ENCODE measurements at regions not wholly inside any gene's neighbourhood (a gene's known extent, or its start where the extent isn't known, plus 50 kb on each side); places are given as distances from the start of the nearest gene placed in this dataset.

DNA sequence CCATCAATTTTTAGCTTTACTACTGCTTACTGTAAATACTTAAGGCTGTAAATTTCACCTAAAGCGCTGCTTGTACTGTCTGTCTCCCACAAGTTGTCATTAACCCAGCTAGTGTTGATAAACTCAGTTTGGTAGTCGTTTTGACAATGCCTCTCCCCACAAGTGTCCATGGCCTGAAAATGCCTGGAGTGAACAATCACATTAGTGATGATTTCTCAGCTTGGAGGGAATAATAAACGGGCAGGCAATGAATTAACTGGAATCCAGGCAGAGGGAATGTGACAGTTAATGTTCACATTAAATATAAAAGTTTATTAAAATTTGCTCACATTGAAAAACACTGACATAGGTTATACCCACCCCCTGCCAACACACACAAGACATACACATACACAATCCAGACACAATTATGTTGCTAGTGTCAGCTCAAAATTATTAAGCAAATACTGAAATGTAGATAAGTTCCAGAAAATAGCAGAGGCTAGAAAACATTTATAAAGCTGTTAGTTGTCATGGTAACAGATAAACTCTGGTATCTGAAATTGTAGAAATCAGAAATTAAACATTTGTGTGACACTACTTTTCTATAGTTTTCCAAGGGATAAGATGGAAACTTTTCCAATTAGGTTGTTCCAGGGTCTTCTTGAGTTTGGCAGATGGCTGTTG, 341.9 kb downstream of the DIRAS2 start:
- no peak for DNase-seq

DNA sequence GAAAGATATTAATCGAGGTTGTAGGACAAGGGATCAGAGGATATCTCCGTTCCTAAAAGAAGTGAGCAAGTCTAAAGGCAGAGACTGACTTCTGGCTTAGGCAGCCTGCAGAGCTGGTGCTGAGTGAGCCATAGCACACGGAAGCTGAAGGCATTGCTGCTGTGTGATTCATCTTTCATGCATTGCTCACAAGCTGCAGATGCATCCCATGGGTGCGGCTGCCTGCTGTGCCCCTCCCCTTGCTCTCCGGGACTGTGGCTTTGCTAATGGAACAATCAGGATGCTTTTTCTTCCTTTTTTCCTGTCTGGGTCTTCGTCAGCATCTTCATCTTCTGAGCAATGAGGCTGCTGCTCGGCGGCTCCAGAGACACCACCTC, 341.4 kb downstream of the DIRAS2 start:
- no peak for DNase-seq

DNA sequence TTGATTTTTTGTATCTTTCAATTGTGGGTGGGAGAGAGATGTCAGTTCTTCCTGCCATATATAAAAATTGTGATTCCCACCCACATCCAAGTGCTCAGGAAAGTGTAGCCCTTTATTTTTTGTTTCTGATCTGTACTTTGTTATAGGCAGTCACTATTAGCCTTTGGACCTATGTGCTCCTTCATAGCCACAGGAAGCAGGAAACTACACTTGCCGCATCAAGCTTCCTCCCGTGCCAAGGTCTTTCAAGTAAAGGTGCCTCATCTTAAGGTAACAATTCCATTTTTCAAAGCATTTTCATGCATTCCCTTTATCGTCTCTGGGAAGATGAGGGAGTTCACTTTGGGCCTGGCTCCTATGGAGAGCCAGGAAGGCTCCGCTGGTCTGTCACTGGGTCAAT, 339.0 kb downstream of the DIRAS2 start:
- DNase-seq: no peak

DNA sequence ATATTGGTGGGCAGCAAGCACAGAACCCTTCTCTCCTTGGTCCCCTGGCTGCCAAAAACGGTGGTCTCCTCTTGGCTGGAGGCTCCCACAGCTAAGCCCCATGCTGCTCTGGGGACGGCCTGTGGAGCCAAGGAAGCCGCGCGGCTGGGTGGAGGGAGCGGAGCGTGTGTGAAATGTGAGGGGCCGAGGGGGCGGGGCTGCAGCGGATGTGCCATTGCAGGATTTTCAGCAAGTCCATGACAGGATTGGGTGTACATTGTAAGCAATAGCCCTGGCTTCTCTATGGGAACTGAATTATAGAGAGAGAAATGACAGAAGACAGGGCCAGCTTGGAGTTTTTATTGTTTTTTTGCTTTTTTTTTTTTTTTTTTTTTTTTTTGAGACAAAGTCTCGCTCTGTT, 336.5 kb downstream of the DIRAS2 start:
- DNase-seq: no peak

DNA sequence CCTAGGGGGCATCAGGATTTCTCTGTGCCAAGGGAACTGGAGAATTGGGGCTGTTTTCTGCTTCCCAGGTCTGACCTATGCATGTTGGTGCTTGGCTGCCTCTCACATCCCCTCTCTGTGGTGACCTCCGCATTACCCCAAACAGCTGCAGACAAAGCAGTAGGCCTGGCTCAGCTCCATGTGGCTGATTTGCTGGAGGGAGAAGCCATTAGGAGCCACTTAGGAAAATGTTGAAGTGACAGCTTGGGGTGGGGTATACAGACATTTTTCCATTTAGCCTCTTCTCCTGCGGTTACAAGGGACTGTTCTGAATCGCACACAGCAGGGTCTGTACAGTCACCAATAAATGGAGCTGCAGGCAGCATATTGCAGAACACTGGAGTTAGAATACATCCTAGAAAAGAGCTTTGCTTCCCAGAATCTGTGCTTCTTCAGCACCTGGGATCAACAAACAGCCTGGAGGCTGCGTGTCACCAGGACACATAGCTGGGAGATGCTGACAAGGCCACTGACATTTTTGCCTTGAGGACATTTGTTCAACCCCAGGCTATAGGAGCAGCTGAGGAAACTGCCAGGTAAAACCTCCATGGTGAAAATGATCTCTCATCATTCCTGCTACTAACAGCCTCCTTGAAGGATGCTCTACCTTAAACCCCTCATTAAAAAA, 335.3 kb downstream of the DIRAS2 start:
- peak; percentile 90 for DNase-seq

DNA sequence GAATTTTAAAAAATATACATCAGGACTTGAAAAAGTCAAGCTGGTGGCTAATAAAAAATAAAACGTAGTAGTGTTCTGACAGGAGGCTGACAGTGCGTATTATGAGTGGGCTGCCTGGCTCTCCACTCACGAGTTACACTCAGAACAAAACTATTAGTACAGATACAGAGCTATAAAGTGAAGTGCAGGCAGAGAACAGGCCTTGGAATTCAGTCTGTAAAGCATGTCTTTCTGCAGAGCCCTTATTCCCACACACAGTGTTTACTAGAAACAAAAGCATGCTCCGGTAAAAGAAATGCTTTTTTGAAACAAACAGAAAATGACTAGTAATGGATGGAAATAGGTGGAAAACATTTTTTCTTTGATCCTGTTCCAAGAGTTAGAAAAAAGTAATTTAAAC, 334.7 kb downstream of the DIRAS2 start:
- DNase-seq: no peak

DNA sequence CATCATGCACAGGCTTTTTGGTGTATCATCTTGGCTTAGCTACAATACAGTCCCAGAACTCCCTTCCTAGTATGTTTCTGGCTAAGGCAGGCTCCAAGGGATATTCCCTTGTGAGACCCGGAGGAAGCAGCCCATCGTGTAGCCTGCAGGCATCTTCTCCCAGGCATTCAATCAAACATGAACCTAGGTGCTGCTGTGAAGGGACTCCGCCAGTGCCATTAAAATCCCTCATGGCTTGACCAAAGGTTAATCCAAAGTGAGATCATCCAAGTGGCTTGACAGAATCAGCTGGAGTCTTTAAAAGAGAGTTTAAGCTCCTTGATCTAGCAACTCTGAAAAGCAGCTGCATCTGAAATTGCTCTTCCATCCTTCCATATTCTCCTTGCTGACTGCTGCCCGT, 333.9 kb downstream of the DIRAS2 start:
- no peak for DNase-seq

DNA sequence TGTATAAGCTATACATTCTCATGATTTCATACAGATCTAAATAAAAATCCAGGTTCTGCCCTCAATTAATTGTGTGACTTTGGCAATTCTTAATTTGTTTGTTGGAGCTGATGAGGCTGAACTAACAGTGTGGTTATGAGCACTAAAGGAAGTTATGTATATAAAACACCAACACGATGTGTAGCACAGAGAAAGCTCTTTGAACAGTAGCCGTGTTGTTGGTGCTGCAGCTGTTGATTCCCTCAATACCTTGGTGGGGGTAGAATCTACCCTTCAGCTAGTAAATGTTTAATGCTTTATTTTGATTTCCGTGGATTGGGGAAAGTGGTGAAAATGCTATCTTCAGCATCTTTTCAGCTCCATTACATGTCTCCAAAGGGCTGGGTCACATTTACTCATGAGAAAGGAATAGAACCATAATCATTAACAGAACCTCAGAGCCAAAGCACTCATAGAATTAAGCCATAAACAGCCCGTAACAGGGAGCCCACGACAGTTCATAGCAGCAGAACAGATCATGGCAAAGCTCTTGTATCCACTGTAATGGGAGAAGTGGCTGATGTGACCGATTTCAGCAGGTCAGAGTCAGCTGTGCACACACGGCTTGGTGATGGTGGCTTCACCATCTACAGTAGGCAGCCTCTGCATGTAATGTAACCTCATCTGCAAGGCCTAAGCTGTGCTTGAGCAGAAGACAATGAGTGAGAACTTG, 332.7 kb downstream of the DIRAS2 start:
- no peak for DNase-seq

DNA sequence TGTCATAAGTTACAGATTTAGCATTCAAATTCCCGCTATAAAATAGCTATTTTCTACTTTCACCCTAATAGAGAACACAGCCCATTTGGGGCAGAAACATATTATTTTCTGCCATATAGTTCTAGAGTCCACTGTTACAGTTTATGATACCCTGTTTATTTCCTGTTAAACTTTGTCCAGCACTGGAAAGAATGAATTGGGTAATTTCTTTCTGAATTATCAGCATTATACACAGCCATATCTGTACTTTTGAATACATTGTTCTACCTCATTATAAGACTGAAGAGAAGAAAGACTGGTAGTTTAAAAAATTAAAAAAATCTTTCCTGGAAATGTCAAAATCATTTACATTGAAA, 332.1 kb downstream of the DIRAS2 start:
- DNase-seq: no peak

DNA sequence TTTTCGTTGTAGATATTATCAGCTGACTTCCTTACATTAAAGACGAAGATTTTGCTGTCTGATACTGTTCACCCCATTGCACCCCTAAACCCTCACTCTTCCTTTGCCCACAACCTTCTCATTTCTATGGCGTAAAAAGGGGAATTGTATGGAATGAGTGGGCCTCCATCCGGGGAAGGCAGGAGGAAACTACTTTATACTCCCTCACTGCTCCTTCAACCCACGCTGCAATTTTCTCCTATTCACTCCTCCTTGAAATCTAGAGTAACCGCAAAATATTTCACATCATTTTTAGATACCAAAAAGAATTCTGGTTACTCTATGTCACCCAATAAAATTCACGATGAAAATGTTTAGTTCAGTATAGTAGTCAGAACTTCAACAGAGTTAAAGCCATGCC, 330.8 kb downstream of the DIRAS2 start:
- DNase-seq: no peak

DNA sequence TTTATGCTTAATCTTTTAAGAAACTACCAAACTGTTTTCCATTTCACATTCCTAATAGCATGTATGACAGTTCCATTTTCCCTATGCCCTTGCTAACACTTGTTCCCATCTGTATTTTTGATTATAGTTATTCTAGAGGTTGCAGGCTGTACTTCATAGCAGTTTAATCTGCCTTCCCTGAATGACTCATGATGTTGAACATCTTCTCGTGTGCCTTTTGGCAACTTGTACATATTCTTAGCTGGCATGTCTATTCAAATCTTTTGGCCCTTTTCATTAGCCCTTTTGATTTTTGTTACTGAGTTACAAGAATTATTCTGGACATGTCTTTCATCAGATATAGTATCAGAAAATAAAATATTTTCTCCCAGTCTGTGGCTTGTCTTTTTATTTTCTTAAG, 320.3 kb downstream of the DIRAS2 start:
- DNase-seq: no peak

DNA sequence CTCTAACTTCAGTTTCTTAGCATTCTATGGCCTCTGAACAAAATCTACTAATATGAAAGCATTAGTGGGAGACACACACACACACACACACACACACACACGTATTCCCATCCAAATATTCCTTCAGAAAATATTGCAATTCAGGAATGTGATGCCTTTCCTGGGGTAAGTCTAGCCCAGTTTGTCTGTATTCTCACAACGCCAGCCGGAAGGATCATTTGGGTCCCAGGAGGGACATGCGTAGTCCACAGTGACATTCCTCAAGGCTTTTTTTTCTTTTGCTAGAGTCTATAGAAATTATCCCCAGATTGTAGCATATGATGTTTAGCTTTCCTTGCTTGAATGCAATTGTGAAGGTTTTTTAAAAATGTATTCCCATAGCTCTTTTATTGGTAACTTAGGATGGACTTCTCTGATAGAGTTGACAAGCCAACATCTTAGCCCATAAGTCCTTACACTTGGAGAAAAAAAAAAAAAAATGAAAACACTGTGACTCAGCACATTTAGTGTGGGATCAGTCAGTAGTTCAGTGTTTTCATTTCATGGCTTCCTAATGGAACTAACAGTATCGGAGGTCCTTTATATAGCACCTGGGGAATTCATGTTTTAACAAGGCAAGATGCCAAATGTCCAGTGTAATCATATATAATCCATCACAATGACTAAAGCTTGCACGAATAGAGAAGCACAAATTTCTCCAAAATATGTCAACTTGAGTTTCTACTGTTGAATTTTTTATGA, 316.5 kb downstream of the DIRAS2 start:
- no peak for DNase-seq

DNA sequence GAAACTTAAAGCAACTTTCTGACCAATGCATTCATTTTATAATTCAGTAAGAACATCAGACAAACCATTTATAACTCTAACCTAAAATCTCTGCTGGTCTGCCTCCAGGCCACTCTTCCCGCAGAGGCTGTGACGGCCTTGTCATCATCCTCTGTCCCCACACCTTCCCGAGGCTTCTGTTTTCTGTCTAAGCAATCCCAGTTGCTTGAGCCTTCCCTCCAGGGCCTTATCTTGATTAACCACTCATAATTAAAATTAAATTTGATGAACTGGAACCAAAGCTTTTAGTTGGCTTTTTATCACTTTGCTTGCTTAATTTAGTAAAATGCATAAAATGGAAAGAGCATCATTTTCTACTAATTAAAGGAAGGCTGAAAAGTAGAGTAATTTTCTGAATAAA, 312.4 kb downstream of the DIRAS2 start:
- DNase-seq: no peak

DNA sequence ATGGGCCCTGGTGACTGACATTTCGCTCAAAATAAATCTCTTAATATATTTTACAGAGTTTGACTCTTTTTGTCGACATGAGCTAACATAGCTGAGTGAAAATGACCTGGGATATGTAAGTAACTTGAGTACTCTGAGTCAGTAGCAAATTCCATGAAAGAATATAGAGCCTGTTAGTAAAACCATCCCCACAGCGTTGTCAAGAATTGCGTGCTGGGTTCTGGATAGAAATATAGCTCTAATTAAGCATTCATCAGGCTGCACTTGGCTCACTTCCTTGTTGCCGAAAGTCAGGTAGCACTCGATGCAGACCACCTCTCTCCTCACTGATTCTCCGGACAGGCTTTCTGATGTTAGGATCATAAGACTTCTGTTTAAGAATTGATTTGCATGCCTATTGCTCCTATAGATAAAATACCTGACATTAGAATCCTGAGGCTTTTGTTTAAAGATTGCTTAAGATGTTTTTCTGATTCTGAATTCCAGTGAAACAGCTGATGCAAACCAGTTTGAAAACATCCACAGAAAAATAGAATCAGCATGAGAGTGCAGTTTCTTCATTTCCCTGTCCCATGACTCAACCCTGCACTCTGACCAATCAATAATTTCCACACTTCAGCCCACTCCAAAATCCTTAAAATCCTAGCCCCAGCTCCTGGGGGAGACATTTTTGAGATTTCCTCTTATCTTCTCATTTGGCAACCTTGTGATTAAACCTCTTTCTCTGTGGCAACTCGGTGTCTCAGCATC, 310.6 kb downstream of the DIRAS2 start:
- DNase-seq: no peak

DNA sequence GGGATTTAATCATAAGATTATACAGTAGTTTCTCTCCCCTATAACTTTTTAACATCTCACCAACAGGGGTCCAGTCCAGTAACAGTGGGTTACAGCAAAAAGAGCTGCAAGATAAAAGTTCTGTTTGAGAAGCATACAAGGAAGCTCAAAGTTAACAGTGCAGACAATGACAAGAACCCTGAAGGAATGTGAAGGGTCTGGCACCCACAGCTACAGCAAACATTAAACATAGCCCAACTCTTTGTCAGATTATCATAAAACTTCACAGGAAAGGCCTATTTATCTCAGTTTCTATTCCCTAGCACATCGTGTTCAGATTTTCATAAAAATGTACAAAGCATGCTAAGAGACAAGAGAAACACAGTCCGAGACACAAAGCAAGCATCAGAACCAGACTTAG, 309.4 kb downstream of the DIRAS2 start:
- DNase-seq: no peak

DNA sequence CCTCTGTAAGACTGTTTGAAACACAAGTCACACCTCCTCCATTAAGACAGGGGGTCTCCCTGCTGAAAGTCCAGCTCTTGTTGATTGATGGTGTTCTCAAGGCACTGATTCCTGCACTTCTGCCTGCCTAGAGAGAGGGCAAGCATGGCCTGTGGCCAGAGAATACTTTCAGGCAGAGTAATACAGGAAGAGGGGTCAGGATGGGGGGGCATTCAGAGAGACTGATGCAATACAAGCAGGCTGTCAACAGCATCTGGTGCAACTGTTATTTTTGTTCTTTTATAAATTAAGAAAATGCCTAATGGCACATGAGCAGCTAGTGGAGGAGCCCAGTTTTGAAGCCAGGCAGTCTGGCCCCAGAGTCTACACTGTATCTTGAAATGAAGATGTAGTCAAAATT, 302.2 kb downstream of the DIRAS2 start:
- DNase-seq: no peak

DNA sequence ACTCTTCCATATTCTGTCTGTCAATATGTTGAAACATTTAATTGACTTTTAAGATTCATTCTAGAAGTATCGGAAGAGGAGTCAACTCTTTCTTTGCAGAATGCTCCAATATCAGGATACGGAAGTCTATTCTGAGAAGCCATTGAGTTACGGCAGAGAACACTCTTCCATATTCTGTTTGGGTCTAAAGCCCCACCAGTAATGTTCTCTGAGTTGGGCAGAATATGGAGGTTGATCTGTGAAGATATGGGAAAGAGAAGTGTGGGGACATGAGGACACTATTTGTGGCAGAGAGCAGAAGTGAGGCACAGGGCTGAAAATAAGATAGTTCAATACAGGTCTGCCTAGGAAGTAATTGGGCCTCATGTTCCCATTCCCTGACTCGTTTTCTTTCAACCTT, 300.0 kb downstream of the DIRAS2 start:
- no peak for DNase-seq

DNA sequence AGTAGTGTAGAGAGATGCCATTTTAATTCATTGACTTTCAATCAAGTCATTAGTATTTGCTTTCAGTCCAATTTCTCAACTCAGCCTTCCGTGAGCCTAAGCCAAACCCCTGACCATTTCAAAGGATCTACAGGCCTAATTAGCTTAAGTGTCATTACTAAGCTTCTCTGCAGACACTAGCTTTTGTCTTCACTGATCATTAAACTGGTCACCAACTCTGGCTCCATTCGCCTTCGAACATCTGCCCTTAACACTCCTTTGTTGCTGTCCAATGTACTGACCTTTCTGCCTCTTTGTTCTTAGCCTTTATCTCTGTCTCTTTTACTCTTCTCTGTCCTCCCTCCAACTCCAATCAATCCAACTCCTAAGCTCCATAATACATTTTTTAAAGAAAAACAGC, 299.3 kb downstream of the DIRAS2 start:
- DNase-seq: no peak

DNA sequence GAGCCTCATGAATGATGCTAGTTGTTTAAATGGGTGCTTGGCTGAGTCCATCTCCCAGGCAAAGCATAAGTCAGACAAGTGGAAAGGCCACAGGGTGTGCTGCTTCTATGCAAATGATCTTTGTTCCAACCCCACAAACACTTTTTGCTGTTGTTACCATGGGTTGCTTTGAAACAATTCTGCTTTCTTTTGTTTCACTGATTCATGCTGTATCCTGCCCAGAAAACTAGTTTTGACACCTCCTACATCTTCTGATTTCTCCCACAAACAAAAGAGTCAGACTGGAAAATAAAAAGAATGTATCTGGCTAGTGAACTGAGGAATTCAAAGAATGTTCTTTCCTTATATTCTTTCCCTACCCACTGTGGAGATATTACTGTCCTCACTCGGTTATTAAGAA, 298.6 kb downstream of the DIRAS2 start:
- DNase-seq: no peak

DNA sequence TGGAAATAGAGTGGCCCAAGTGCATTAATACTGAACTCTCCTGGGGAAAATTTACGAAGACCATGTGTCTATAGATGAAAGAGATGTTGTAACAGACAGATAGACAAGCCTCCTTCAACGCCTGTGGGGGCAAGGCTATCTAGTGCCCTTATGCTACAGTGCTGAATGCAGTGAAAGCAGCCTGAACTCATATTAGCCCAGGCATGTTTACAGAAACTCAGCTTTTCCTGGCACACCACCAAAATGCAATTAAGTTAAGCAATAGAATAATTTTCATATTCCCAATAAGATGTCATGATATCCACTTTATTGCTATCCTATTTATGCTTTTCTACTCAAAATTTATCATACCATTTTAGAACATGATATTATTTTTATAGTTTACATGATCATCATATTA, 277.0 kb downstream of the DIRAS2 start:
- no peak for DNase-seq

DNA sequence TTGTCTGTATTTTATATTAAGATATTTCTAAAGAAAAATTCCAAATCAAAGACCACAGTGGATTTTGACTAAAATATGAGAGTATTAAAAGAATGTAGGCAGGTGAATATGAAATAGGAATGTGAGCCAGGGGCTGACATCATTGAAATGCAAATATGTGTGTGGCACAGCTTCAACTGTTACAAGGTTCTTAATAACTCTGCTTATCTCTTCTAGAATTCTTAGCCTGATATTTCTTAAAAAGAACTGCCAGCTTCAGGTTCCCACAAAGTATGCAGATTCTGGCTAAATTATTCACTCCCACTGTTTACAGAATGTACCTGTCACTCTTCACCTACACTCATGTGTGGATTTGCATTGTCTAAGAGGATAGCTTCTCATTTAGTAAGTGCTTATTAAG, 274.4 kb downstream of the DIRAS2 start:
- no peak for DNase-seq

DNA sequence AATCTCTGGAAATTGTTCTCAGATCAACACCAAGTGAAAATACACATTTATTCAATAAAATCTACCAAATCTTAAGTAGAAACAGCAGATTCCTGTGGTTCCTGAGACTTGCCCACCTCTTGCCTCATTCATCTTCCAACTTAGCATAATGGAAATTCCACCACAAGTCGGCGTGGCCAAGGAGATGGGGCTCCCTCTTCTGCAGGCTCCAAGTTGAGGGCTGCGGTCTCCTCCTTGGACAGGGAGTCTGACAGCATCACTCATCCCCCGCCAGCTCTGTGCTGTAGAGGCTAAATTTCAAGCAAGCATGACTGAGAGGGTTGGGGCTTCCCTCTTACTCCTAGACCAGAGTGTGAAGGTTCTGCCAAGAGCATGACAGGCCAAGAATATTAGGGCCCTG, 273.7 kb downstream of the DIRAS2 start:
- no peak for DNase-seq

DNA sequence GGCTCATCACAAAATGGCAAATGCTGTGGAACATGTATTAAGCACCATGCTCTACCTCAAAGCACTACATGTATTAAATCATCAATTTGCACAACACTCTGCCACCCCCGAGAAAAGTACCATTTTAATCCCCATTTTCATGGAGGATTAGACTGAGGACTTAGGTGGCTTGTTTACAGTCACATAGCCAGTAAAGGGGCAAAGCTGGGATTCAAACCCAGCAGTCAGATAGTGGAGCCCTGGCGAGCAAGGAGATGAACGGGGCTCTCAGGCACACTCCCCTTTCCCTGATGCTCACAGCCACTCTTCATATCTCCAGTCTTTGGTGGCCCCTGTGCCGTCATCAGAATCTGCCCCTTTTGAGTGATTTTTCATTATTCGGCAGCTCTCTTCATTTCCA, 262.9 kb downstream of the DIRAS2 start:
- no peak for DNase-seq
